Activated CD8-positive, alpha-beta memory T cell treated with anti-CD3 and anti-CD28 coated beads, Interleukin-2, amount 50 U/mL, for 4 hours (primary cell): ENCODE measurements at regions not wholly inside any gene's neighbourhood (a gene's known extent, or its start where the extent isn't known, plus 50 kb on each side); places are given as distances from the start of the nearest gene placed in this dataset.

Experiments
- DNase-seq: peaks from one replicate; pipeline ENCODE4 v3.0.0-alpha.2; 2020

- DNase-seq, result no peak
These were observed 266.3 kb downstream of the EPM2A start for GRCh38 chr6:145469021-145469420.

GRCh38 chr6:145475794-145476396 lies 259.4 kb downstream of the EPM2A start:
- no peak for DNase-seq

- DNase-seq, result no peak
These were observed 255.3 kb downstream of the EPM2A start for GRCh38 chr6:145480024-145480423.

- DNase-seq, result no peak
These were observed 251.9 kb downstream of the EPM2A start for GRCh38 chr6:145483191-145483996.

- no peak for DNase-seq
These were observed 250.0 kb downstream of the EPM2A start for GRCh38 chr6:145485288-145485687.

GRCh38 chr6:145486306-145486705 lies 249.0 kb downstream of the EPM2A start:
- DNase-seq, result no peak

GRCh38 chr6:145489583-145489982 lies 245.7 kb downstream of the EPM2A start:
- DNase-seq, result no peak

GRCh38 chr6:145490068-145490467 lies 245.3 kb downstream of the EPM2A start:
- no peak for DNase-seq

GRCh38 chr6:145491126-145491525 lies 244.2 kb downstream of the EPM2A start:
- DNase-seq, result no peak

GRCh38 chr6:145497006-145497405 lies 238.3 kb downstream of the EPM2A start:
- no peak for DNase-seq

GRCh38 chr6:145498425-145498824 lies 236.9 kb downstream of the EPM2A start:
- DNase-seq, result no peak

GRCh38 chr6:145502416-145502815 lies 232.9 kb downstream of the EPM2A start:
- DNase-seq, result no peak

GRCh38 chr6:145506136-145506535 lies 229.2 kb downstream of the EPM2A start:
- DNase-seq, result no peak

GRCh38 chr6:145506565-145506964 lies 228.8 kb downstream of the EPM2A start:
- DNase-seq, result no peak

GRCh38 chr6:145507239-145507638 lies 228.1 kb downstream of the EPM2A start:
- no peak for DNase-seq

- DNase-seq, result no peak
These were observed 227.2 kb downstream of the EPM2A start for GRCh38 chr6:145508107-145508506.

- no peak for DNase-seq
These were observed 217.8 kb downstream of the EPM2A start for GRCh38 chr6:145517492-145517891.

- DNase-seq, result no peak
These were observed 210.3 kb downstream of the EPM2A start for GRCh38 chr6:145525038-145525437.

GRCh38 chr6:145529582-145529981 lies 205.7 kb downstream of the EPM2A start:
- DNase-seq, result no peak

GRCh38 chr6:145530454-145530853 lies 204.9 kb downstream of the EPM2A start:
- DNase-seq, result no peak

- no peak for DNase-seq
These were observed 204.3 kb downstream of the EPM2A start for GRCh38 chr6:145531032-145531431.

GRCh38 chr6:145531822-145532221 lies 203.5 kb downstream of the EPM2A start:
- no peak for DNase-seq

- no peak for DNase-seq
These were observed 203.0 kb downstream of the EPM2A start for GRCh38 chr6:145532361-145532760.

GRCh38 chr6:145534989-145535388 lies 200.3 kb downstream of the EPM2A start:
- no peak for DNase-seq

- no peak for DNase-seq
These were observed 196.3 kb downstream of the EPM2A start for GRCh38 chr6:145538989-145539388.
